GM21390 (cell line): ENCODE measurements at regions not wholly inside any gene's neighbourhood (a gene's known extent, or its start where the extent isn't known, plus 50 kb on each side); places are given as distances from the start of the nearest gene placed in this dataset.

Source experiments
- ATAC-seq: cut with Tn5 transposase; IDR thresholded peaks from one replicate; pipeline ENCODE4 v1.9.1; 2021; ENCODE audit not compliant: unreplicated experiment

DNA sequence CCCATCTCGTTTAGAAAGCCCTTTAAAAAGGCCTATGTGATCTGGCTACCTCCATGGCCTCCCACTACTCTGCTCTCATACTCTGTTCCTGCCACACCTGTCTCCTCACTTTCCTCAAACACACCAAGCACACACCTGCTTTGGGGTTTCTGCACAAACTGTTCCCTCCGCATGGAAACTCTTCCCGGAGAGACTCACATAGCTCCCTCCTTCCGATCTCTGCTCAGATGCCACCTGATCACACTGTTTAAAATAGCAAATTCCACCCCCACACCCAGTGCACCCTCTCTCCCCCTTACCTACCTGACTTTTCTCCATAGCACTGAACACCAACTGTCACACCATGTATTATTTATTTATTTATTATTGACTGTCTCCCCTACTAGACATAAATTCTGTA is 84.0 kb upstream of the NR4A3 start:
- ATAC-seq, result no peak

DNA sequence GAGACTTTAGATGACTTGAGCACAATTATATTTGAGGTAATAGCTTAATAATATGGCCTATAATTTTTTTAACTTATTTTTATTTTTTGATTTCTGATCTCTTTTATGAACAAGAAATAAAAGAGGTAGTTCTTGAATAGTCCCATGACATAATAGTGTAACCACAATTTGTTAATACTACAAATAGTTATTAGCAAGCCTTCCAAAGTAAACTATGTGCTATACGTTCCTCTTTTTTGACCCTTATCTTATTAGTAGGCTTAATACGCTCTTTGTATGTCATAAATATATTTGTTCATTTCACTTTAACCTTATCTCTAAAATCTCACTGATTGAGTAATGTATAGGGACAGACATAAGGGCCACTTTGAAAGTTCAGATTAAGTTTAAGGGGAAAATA is 78.7 kb upstream of the NR4A3 start:
- ATAC-seq, result no peak

DNA sequence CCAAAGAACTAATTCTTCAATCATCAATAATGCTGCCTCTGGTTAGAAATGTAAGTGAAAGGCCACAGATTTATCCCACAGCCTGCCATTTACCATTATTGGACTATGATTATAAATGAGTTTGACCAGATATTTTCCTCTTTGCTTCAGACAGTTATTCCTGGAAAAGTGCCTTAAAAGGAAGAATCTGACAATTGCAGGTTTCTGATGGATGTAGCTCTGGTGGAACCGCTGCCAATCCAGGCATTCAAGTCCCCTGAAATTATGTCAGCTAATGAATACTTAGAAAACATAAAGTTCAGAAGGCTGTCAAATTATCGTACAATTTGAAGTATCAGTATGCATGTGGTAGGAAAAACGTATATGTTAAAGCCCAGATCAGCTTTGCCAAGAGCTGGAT is 78.2 kb upstream of the NR4A3 start:
- no peak for ATAC-seq

DNA sequence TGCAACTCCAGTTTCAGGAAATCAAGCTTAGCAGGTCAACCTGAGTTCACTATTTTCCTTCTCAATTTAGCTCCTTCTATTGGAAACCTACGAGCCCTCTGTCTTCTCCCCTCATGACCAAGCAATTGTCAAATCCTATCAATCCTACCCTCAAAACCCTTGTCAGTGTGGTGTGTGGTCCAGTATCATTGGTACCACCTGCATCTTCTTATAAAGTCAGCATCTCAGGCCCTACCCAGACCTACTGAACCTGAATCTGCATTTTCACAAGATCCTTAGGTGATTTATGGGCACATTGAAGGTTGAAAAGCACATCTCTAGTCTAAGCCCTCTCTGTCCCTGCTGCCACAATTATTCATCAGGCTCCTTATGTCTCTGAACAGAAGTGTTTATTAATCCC is 77.6 kb upstream of the NR4A3 start:
- no peak for ATAC-seq

DNA sequence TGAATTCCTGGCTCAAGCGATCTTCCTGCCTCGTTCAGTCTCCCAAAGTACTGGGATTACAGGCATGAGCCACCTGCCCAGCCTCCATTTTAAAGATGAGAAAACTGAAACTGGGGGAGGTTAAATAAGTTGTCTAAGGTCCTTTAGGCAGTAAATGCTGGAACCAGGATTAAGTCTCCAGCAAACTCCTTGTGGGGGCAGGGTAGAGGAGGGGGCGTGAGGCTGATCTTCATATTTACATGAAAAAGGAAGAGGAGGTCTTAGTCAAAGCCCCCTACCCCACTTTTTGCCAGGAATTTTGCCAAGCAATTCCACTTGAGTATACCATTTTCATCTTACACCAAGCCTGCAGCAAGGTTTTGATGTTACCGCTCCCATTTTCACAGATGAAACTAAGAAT is 76.6 kb upstream of the NR4A3 start:
- no peak for ATAC-seq

DNA sequence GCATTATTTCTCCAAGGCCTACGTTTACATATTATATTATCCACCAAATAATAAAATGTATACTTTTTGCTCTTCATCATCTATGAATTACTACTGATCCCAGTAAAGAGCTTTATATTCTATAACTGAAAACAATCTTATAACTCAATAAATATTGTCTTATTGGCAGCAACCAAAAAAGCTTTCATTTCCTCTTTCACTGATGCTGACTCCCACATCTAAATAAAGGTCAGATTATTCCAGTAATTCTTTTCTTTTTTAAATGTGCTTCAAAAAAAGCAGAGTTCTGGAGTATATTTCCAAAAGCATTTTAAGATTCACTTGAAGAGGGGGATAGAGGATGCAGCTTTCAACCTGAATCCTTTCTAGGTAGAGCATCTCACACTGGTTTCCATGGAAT is 75.3 kb upstream of the NR4A3 start:
- ATAC-seq, result no peak

DNA sequence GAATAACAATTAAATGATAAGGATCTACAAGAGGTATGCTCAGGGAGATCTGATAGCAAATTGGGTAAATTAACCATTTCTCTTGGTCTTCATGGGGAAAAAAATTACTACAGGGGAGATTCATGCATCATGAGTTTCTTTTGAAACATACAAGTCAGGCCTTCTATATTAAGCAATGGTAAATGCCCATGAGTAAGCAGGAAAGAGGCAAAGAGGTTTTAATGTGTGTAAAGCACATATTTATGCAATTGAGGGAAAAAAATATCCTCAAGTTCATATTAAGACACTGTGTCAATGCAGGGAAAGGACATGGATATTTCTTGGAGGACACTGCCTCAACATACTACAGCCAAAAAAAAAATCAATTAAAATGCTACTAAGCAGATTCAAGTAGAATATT is 73.4 kb upstream of the NR4A3 start:
- no peak for ATAC-seq

DNA sequence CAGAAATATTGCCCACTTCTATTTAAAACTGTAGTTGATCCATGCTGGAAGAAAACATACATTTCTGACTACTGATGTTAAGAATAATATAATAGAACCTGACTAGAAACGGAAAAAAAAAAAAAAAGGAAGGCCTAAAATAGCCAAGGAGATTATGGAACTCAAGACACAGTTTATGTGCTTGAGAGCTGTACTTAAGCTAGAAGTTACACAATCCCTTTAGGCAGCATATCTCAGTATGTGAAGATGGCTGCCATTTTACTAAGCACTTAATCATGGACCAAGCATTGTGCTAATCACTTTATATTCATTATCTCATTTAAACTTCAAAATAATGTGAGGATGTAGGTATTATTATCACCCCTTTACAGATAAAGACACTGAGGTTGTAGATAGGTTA is 73.0 kb upstream of the NR4A3 start:
- no peak for ATAC-seq

DNA sequence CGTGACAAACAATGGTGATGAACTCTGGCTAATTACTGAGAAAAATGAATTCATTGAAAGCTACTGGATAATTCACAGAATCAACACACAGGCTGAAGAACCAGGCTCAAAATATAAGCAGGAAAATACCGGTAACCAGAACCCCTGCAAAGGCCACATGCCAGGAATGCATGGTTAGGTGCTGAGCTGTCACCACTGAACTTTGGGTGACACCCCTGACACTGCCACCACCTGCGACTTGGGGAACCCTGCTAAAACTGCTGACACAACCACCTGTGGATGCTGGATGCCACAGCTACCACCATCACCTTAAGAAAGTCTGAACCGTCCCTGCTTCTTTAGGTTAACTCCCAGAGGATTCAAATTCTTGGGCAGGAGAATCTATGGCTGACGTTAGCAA is 72.0 kb upstream of the NR4A3 start:
- no peak for ATAC-seq

DNA sequence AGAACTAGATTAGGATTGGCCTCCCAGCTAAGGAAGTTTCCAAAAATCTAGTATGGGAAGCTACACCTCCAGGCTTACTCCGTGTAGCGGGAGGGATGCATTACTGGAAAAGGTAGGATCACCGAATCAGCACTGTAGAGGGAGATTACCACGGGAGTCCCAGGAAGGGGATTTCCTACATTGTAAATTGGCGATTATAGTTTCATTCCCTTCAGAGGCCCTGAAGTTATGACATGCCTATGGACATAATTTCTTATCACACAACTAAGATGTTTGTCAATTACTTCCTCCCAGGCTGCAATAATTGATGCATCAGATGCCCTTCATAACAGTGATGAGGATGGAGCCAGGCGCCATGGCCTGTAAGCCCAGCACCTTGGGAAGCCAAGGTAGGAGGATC is 71.2 kb upstream of the NR4A3 start:
- no peak for ATAC-seq

DNA sequence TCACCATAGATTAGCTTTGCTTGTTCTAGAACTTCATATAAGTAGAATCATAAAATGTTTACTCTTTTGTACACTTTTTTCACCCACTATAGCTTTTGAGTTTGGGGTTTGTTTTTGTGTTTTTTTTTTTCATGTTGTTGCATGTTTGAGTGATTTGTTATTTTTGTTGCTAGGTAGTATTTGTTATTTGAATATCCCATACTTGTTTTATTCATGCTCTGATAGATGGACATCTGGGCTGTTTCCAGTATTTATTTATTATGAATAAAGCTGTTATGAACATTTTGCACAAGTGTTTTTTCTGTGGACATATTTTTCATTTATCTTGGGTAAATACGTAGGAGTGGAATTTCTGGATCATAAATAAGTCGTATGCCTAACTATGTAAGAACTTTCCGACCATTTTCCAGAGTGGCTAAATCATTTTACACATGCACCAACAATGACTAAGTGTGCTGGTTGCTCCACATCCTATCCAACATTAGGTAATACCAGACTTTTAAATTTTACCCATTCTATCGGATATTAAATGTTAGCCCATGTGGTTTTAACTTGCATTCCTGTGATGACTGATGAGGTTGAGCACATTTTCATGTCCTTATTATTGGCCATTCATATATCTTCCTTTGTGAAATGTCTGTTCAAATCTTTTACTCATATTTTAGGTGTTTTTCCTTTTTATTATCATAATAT is 69.1 kb upstream of the NR4A3 start:
- no peak for ATAC-seq

DNA sequence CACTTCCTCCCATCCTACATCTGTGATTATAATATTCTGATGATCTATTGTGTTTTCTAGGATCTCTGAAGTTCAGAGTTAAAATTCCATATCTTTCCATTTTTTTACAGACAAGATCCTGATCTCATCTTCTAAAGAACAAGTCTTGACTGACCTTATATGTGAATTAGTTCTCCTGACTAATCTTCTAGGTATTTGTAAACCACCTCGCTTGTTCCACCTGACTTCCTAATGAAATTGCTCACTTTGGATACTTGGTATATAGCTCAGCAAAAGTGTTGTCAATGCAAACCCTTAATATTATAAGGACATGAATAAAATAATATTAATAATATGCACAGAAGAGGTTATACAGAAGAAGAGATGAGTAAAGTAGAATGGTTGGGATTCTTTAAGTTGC is 68.2 kb upstream of the NR4A3 start:
- ATAC-seq, result no peak

DNA sequence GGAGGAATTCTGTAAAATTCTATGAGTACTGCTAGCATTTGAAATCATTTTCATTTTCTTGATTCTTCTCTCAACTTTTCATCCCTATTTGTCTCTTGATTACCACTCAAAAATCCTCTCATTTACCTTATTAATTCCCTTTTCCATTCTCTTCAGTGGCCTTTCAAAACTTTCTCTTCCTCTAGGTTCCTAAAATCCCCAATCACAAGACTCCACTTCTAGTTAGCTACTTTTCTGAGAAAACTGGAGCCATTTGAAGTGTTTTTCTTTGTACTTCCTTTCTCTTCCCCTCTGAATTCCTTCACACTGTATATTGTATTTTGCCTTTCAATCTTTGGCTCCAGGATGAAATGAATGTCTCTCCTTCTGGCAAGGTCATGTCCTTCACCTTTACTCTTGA is 61.3 kb upstream of the NR4A3 start:
- no peak for ATAC-seq

DNA sequence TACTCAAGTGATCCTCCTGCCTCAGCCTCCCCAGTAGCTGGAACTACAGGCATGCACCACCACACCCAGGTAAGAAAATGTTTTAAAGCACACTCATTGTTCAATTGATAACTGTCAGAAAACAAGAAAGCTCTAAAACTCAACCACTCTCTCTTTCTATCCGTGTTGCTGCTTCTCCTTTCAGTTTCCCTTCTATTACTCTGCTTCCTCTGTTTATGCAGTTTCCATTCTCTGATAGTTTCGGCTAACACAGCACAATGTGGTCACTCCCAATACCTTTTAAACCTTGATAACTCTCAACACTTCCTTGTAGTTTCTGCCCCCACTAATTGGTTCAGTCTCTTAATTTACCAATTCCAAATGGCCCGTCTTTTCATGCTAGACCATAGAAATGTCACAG is 59.2 kb upstream of the NR4A3 start:
- ATAC-seq, result peak; percentile 100
